GM11168 (cell line): ENCODE measurements at regions not wholly inside any gene's neighbourhood (a gene's known extent, or its start where the extent isn't known, plus 50 kb on each side); places are given as distances from the start of the nearest gene placed in this dataset.
"Not testable (repeated sequence)": the region's sequence is repeated elsewhere in the genome, so short reads cannot be mapped to it uniquely, and the experiment has no call there.

ENCODE experiments used
- in situ Hi-C: fragments of 300-500 bp; cut with MboI; formaldehyde crosslinking; loops from one replicate; pipeline ENCODE4 v1.12.0; 2022; ENCODE audit warnings: low sequenced_read_pairs; ENCODE audit not compliant: unreplicated experiment

DNA sequence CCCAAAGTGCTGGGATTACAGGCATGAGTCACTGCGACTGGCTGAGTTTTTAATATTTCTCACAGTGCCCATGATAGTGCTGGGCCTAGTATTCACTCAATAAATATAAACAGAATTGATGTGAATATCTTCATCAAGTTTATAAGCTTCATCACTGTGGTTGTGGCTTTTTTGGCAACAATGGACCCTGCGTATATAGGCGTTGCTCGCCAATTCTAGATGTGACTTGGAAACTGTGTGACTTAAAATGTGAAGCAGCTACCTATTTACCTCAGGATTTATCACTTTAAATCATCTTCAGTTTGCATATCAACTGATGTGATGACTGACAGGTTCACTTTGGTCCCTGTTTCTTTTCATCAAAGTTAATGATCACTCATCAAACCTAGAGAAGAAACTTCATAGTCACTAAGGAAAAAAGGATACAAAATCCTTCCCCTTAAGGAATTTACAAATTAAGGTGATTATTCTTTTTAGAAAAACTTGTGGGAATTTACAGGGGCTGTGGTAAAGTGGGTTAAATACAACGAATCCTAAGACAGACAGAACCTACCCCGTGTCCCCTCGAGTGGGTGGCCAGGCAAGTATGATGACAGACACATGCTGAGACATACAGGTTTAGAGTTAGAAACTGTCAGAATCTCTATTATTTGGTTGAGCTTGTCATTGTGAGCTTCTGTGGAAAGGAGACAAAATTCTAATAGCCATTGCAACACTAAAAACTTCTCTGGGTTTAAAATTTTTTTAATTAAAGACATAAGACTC, 101.3 kb downstream of the AKAP11 start:
- in situ Hi-C loops, result no loop called here

GRCh38 chr13:42375663-42376062, 103.7 kb downstream of the AKAP11 start:
- in situ Hi-C loops, result no loop called here

- in situ Hi-C loops, result no loop called here
Observed at GRCh38 chr13:42377640-42378382, 105.9 kb downstream of the AKAP11 start.

GRCh38 chr13:42378383-42378780, 106.4 kb downstream of the AKAP11 start:
- in situ Hi-C loops, result no loop called here

GRCh38 chr13:42379241-42379640, 107.3 kb downstream of the AKAP11 start:
- in situ Hi-C loops, result no loop called here

- in situ Hi-C loops, result no loop called here
Observed at GRCh38 chr13:42380420-42381164, 108.6 kb downstream of the AKAP11 start.

DNA sequence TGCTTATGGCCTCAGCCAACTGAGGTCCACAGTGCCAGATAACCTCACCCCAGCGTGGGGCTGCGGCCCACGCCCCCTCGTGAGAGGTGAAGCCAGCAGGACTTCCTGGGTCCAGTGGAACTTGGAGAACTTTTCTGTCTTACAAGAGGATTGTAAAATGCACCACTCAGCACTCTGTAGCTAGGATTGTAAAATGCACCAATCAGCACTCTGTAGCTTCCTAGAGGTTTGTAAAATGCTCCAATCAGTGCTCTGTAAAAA, 109.1 kb downstream of the AKAP11 start:
- in situ Hi-C loops, result no loop called here

DNA sequence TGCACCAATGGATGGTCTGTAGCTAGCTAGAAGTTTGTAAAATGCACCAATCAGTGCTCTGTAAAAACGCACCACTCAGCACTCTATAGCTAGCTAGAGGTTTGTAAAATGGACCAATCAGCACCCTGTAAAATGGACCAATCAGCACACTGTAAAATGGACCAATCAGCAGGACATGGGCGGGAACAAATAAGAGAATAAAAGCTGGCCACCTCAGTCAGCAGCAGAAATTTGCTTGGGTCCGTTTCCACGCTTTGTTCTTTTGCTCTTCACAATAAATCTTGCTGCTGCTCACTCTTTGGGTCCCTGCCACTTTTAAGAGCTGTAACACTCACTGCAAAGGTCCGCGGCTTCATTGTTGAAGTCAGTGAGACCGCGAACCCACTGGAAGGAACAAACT, 109.5 kb downstream of the AKAP11 start:
- in situ Hi-C loops, result not testable (repeated sequence)

- in situ Hi-C loops, result no loop called here
Observed at GRCh38 chr13:42383025-42383424, 111.1 kb downstream of the AKAP11 start.

- in situ Hi-C loops, result no loop called here
Observed at GRCh38 chr13:42384265-42384664, 112.3 kb downstream of the AKAP11 start.

- in situ Hi-C loops, result no loop called here
Observed at GRCh38 chr13:42388326-42388725, 116.4 kb downstream of the AKAP11 start.

DNA sequence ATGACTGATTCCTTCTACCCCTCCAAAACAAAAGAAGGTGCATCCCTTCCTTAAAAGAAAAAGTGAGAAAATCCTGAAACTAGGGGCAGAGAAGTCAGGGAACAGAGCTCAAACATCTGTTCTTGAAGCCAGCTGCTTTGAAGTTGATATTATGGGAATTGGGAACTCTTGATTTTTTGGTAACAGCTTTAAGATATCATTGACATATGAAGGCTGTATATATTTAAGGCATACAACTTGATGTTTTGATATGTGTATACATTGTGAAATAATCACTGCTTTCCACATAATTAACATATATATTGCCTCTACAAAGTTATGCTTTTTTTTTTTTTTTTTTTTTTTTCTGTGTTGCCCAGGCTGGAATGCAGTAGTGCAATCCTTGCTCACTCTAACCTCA, 117.1 kb downstream of the AKAP11 start:
- in situ Hi-C loops, result no loop called here

GRCh38 chr13:42392180-42392579, 120.2 kb downstream of the AKAP11 start:
- in situ Hi-C loops, result no loop called here

DNA sequence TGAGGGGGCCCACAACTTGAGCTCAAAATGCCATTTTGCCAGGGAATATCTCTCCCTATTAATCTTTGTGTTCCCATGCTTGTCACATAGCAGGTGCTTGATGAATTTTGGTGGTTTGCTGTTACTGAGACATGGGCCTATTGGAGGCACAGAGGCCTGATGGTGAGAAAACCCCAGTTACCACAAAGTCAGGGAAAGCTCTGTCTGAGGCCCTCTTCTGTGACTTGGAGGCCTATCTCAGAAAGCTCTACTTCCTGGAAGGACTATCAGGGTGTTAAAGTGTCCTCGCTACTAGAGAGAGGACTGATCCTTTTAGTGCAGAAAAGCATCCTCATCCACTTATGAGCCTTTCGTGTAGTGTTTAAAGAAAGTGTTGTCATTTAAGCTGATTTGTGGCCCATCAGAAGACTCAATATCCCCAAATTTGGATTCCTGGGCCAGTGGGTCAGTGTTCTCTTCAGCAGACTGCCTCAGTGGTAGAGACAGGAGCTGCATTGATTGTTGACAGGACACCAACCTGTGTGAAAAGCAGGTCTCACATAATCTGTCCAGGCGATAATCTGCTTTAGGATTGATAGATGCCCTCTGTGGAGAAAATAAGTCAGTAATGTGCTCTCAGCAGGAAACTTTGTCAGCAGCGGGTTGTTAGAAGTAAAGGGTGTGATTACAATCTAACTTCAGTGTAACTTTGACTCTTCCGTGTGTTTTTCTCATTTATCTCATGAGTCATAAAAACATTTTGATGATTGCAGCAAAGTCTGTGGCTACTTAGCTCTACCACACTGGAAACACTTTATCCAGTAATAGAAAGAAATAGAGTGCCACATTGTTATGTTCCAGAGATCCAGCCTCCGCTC, 121.0 kb downstream of the AKAP11 start:
- in situ Hi-C loops, result no loop called here

GRCh38 chr13:42393573-42394360, 121.8 kb downstream of the AKAP11 start:
- in situ Hi-C loops, result no loop called here

DNA sequence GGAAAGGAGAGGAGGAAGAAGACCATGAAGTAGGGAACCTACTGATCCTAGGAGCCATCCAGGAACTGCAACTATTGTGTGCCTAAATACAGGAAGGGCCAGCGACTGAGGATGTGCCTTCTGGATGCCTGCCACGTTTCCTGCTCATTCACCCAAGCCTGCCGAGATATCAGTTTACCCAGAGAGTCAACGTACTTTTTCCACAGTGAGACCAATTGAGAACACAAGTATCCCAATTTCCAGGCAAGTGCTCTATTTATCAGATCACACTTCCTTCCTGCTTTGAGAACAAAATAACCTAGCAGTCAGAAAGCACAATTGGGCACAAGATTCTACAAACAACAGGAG, 122.4 kb downstream of the AKAP11 start:
- in situ Hi-C loops, result no loop called here

DNA sequence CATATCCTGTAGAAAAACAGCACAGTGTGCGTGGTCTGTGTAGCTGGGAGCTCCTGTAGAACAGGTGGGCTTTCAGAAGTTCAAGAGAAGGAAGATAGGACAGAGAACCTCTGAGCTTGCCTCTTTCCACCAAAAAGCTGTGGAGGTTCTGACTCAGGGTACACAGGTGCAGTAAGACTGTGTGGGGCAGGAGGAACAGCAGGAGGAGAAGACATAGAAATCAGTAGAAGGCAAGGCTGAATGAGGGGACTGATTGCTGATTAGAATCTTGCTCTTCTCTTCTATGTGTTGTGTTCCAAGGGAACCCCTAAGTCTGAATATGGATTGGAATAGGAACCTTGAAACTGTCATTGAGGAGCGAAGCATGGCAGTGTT, 122.7 kb downstream of the AKAP11 start:
- in situ Hi-C loops, result no loop called here

DNA sequence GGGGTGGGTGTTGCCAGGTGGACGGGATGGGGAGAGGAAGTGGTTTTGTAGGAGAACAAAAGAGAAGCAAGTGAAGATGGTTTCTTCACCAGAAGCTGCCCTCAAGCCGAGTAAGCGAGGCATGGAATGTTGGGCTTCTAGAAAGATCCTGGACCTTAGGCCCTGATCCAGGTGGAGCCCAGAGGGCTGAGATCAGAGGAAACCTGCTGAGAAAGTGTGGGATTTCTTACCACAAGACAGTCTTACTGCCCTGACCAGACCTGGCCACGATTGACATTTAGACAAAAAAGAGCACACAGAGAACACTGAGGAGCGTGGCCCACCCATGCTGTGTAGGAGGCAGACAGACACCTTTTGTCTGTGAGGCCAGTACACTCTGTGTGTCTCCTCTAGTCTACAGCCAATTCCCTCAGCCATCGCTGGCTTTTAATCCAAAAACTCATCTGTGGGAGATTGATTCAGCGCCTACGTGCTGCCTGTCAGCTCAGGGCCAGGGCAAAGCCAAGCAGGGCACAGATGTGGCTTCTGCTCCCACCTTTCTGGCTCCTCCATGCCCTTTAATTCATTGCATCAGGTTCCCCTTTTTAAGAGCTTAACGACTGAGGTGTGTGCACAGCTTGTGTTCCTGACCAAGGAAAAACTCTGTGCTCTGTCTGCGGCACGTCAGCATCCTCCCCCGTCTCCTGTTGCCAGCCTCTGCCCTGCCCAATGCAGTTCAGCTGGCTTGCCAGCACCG, 123.3 kb downstream of the AKAP11 start:
- in situ Hi-C loops, result no loop called here

DNA sequence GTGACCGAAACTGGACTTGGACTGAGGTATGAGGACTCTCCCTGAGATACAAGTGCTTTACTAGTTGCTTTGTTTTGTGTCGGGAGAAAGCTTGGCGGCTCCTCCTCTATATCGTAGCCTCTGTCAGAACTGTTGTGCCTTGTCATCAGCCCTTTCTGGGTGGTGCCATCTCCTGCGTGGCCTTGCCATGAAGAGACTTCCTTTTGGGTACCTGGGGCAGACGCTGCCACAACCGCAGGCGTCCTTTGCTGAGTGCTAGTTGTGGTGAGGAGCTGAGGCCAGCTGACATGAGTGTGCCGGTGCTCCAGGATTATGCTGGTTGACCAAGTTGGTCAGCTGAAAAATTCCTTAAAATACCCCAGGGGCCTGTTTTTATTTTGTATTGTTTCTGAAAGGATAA, 124.5 kb downstream of the AKAP11 start:
- in situ Hi-C loops, result no loop called here
